ENCODE measurements at regions not wholly inside any gene's neighbourhood (a gene's known extent, or its start where the extent isn't known, plus 50 kb on each side); places are given as distances from the start of the nearest gene placed in this dataset.

- TF ChIP-seq CTCF (conservative IDR thresholded peaks at IDR 0.05; ENCODE audit: low read length) (no peak), EZH2phosphoT487 (IDR thresholded peaks at IDR 0.05; ENCODE audit: borderline replicate concordance) (no peak)
Measured at GRCh38 chr1:208595745-208596144, 351.6 kb upstream of the PLXNA2 start.

All from Loucy (cell line).